PFSK-1 (cell line): ENCODE measurements at regions not wholly inside any gene's neighbourhood (a gene's known extent, or its start where the extent isn't known, plus 50 kb on each side); places are given as distances from the start of the nearest gene placed in this dataset.

Experiments used
- FOXP2 ChIP-seq: optimal IDR thresholded peaks from 2 replicates; pipeline ENCODE3; 2011; ENCODE audit warnings: borderline replicate concordance, control low read depth, inconsistent platforms; ENCODE audit not compliant: insufficient read depth; ENCODE audit errors: extremely low read length, extremely low read depth
- POLR2AphosphoS5 ChIP-seq: IDR thresholded peaks from 2 replicates; pipeline ENCODE4 v1.6.1; 2012; ENCODE audit warnings: low read depth, mild to moderate bottlenecking, control low read depth, low read length, moderate library complexity
- REST ChIP-seq, 2 experiments: IDR thresholded peaks; 2 replicates each; pipeline versions ENCODE4 v1.6.1 to v1.8.0; 2011 to 2012; ENCODE audit warnings: low read depth in 2 of 2, low read length in 2 of 2, control low read depth in 1 of 2, inconsistent platforms in 1 of 2, mild to moderate bottlenecking in 1 of 2, moderate library complexity in 1 of 2; ENCODE audit not compliant: insufficient read depth in 1 of 2
- SIN3A ChIP-seq: IDR thresholded peaks from 2 replicates; pipeline ENCODE4 v1.6.1; 2012; ENCODE audit warnings: mild to moderate bottlenecking, low read length, moderate library complexity, borderline replicate concordance; ENCODE audit not compliant: insufficient read depth
- TAF1 ChIP-seq: IDR thresholded peaks from 2 replicates; pipeline ENCODE4 v1.6.1; 2012; ENCODE audit warnings: low read length, control low read depth, borderline replicate concordance; ENCODE audit not compliant: insufficient read depth

GRCh38 chr12:91892081-91892855, 253.4 kb downstream of the BTG1 start:
- no peak for TF ChIP-seq SIN3A
- TF ChIP-seq REST (IDR thresholded peaks at IDR 0.05; ENCODE audit: insufficient read depth in 1 of 2, low read depth in 2 of 2, low read length in 2 of 2): no peak
- no peak for TF ChIP-seq POLR2AphosphoS5
- no peak for TF ChIP-seq TAF1
- TF ChIP-seq FOXP2: no peak
